Spleen (tissue), 11 donors: ENCODE measurements at regions not wholly inside any gene's neighbourhood (a gene's known extent, or its start where the extent isn't known, plus 50 kb on each side); places are given as distances from the start of the nearest gene placed in this dataset.

Experiments
- DNase-seq: peaks from one replicate; pipeline ENCODE4 v3.0.0-alpha.2; 2020
- H3K27ac ChIP-seq, 8 donors: fragments of 200-600 bp; sonication (generic) in 7 of 8; 1 replicate in 4 of 8; 2 replicates in 4 of 8; pipeline versions ENCODE4 v1.5.0 to v1.8.0; 2016 to 2021; ENCODE audit warnings: inconsistent platforms in 4 of 8, mild to moderate bottlenecking in 4 of 8, moderate library complexity in 1 of 8
- H3K27me3 ChIP-seq, 7 donors: fragments of 200-600 bp; sonication (generic) in 6 of 7; replicated peaks in 1 of 7; 1 replicate in 4 of 7; 2 replicates in 3 of 7; pipeline versions ENCODE4 v1.5.0 to v1.8.0; 2016 to 2021; ENCODE audit warnings: inconsistent platforms in 3 of 7, mild to moderate bottlenecking in 1 of 7
- H3K36me3 ChIP-seq, 6 donors: fragments of 200-600 bp; sonication (generic) in 5 of 6; 1 replicate in 4 of 6; 2 replicates in 2 of 6; pipeline versions ENCODE4 v1.5.0 to v1.8.0; 2016 to 2021; ENCODE audit warnings: inconsistent platforms in 2 of 6
- H3K4me1 ChIP-seq, 6 donors: fragments of 200-600 bp; sonication (generic) in 5 of 6; 1 replicate in 3 of 6; 2 replicates in 3 of 6; pipeline versions ENCODE4 v1.5.0 to v1.8.0; 2016 to 2021; ENCODE audit warnings: inconsistent platforms in 3 of 6
- H3K4me3 ChIP-seq, 8 donors: fragments of 200-600 bp; sonication (generic) in 7 of 8; 1 replicate in 4 of 8; 2 replicates in 4 of 8; pipeline versions ENCODE4 v1.5.0 to v1.8.0; 2016 to 2021; ENCODE audit warnings: inconsistent platforms in 4 of 8, mild to moderate bottlenecking in 4 of 8, moderate library complexity in 2 of 8
- H3K9me3 ChIP-seq, 8 donors: fragments of 200-600 bp; sonication (generic) in 7 of 8; 1 replicate in 4 of 8; 2 replicates in 4 of 8; pipeline versions ENCODE4 v1.5.0 to v1.8.0; 2016 to 2021; ENCODE audit warnings: inconsistent platforms in 4 of 8
- CTCF ChIP-seq, 11 experiments: fragments of 200-600 bp in 7 of 11; fragments of 450-650 bp in 4 of 11; sonication (generic) in 4 of 11; IDR thresholded peaks in 8 of 11; conservative IDR thresholded peaks in 3 of 11; 1 replicate in 7 of 11; 2 replicates in 4 of 11; pipeline versions ENCODE4 v1.4.0 to v1.8.0; 2016 to 2021; ENCODE audit warnings: antibody characterized with exemption in 11 of 11, inconsistent platforms in 4 of 11, mild to moderate bottlenecking in 1 of 11
- POLR2A ChIP-seq, 3 donors: fragments of 450-650 bp; IDR thresholded peaks; one replicate each; pipeline ENCODE4 v1.5.1; 2017; ENCODE audit warnings: antibody characterized with exemption in 3 of 3, mild to moderate bottlenecking in 1 of 3
- POLR2AphosphoS5 ChIP-seq, 3 donors: sonication (generic); formaldehyde crosslinking; IDR thresholded peaks; one replicate each; pipeline ENCODE4 v1.5.1; 2017; ENCODE audit warnings: antibody characterized with exemption in 3 of 3
- WGBS, 5 donors: extraction: QIAGEN DNeasy Blood & Tissue Kit in 3 of 5; methylation state at CpG; one replicate each; pipeline versions ENCODE4 v1.1.5 to v1.1.7; 2013 to 2018; 5-methylcytosine and 5-hydroxymethylcytosine counted together
- intact Hi-C: fragments of 100-400 bp; cut with DNase I; formaldehyde crosslinking; loops from one replicate; pipeline ENCODE4 v1.15.0; 2023; ENCODE audit warnings: low total_unique reads
- donor health status: healthy with polysubstance abuse.
- donor health status: DM: no; HTN: no; CAD: no; lungs with moderate emphysema.
- donor health status: DM: no; HTN: no; CAD: no.
- donor health status: Bipolar disorder and iron deficiency.
- donor health status: healthy.
- donor health status: DM: no; HTN: no; CAD: no.
- donor health status: DM: yes; HTN: yes; CAD: no.

- H3K36me3 ChIP-seq: no peaks in the 10 kb centered on the region
- H3K9me3 ChIP-seq: peaks cover 0 to 2% (median 0%) of the 10 kb centered on the region in 8 donors
- no peaks in the 10 kb centered on the region for H3K27me3 ChIP-seq
- DNase-seq: no peak
- intact Hi-C loops: no loop called here
- WGBS, 5 donors: 81 to 93% (median 84%) methylated on average over 3 of the region's 3 CpGs
- H3K27ac ChIP-seq: no peak overlapping the region
- TF ChIP-seq POLR2A (IDR thresholded peaks at IDR 0.05) (no peak), CTCF (IDR thresholded peaks at IDR 0.05 in 8 of 11, conservative IDR thresholded peaks at IDR 0.05 in 3 of 11) (no peak), POLR2AphosphoS5 (IDR thresholded peaks at IDR 0.05) (no peak)
- H3K4me1 ChIP-seq: no peaks in the 10 kb centered on the region
- H3K4me3 ChIP-seq: no peak overlapping the region
Observed at GRCh38 chr2:59032499-59032898, 791.4 kb upstream of the FANCL start.

- H3K27me3 ChIP-seq: peaks cover 0 to 5% (median 0%) of the 10 kb centered on the region in 7 donors
- no peaks in the 10 kb centered on the region for H3K9me3 ChIP-seq
- no peak for TF ChIP-seq POLR2A (IDR thresholded peaks at IDR 0.05)
- TF ChIP-seq POLR2AphosphoS5 (IDR thresholded peaks at IDR 0.05): no peak
- TF ChIP-seq CTCF (IDR thresholded peaks at IDR 0.05 in 8 of 11, conservative IDR thresholded peaks at IDR 0.05 in 3 of 11): no peak
- H3K36me3 ChIP-seq: no peaks in the 10 kb centered on the region
- no peak overlapping the region for H3K27ac ChIP-seq
- no peak overlapping the region for H3K4me3 ChIP-seq
- no peak for DNase-seq
- intact Hi-C loops: loop anchor here (10.0 kb wide), 1 partner anchor 1556 kb away; no protein-coding TSS in a partner anchor
- WGBS, 5 donors: 81 to 93% (median 86%) methylated on average over 6 of the region's 6 CpGs
- peaks cover 0 to 5% (median 0%) of the 10 kb centered on the region in 6 donors for H3K4me1 ChIP-seq
Observed at GRCh38 chr2:59029058-59029457, 787.9 kb upstream of the FANCL start.

- intact Hi-C loops: loop anchor here (10.0 kb wide), 1 partner anchor 1557 kb away; no protein-coding TSS in a partner anchor
- Histone ChIP-seq H3K4me3 (no peak overlapping the region), H3K27me3 (peaks cover 0 to 5% (median 0%) of the 10 kb centered on the region in 7 donors), H3K4me1 (peaks cover 0 to 5% (median 0%) of the 10 kb centered on the region in 6 donors), H3K9me3 (no peaks in the 10 kb centered on the region), H3K27ac (no peak overlapping the region), H3K36me3 (no peaks in the 10 kb centered on the region)
- 83 to 95% (median 84%) methylated on average over 4 of the region's 4 CpGs for WGBS, 5 donors
- TF ChIP-seq CTCF (IDR thresholded peaks at IDR 0.05 in 8 of 11, conservative IDR thresholded peaks at IDR 0.05 in 3 of 11) (no peak), POLR2A (IDR thresholded peaks at IDR 0.05) (no peak), POLR2AphosphoS5 (IDR thresholded peaks at IDR 0.05) (no peak)
- DNase-seq: no peak
Observed at GRCh38 chr2:59027320-59027719, 786.2 kb upstream of the FANCL start.

- H3K9me3 ChIP-seq: no peaks in the 10 kb centered on the region
- no peak overlapping the region for H3K27ac ChIP-seq
- WGBS, 5 donors: 54 to 65% (median 58%) methylated on average over 5 of the region's 5 CpGs
- intact Hi-C loops: loop anchor here (10.0 kb wide), 1 partner anchor 1560 kb away; no protein-coding TSS in a partner anchor
- DNase-seq: peak; percentile 76
- TF ChIP-seq CTCF (IDR thresholded peaks at IDR 0.05 in 8 of 11, conservative IDR thresholded peaks at IDR 0.05 in 3 of 11) (peak; percentile 24 to 74 (median 57)), POLR2AphosphoS5 (IDR thresholded peaks at IDR 0.05) (no peak)
- H3K4me3 ChIP-seq: no peak overlapping the region
- H3K4me1 ChIP-seq: peaks cover 0 to 5% (median 0%) of the 10 kb centered on the region in 6 donors
- H3K27me3 ChIP-seq: peaks cover 0 to 5% (median 0%) of the 10 kb centered on the region in 7 donors
- H3K36me3 ChIP-seq: no peaks in the 10 kb centered on the region
Observed at GRCh38 chr2:59025157-59025757, 784.1 kb upstream of the FANCL start.
